DND-41 (cell line): ENCODE measurements at regions not wholly inside any gene's neighbourhood (a gene's known extent, or its start where the extent isn't known, plus 50 kb on each side); places are given as distances from the start of the nearest gene placed in this dataset.

Experiments
- ATAC-seq: fragments of 200-7000 bp; cut with Tn5 transposase; 3 replicates; pipeline ENCODE4 v1.9.1; 2021; ENCODE audit warnings: low read depth; ENCODE audit not compliant: insufficient read depth
- DNase-seq: peaks from one replicate; pipeline ENCODE4 v3.0.0-alpha.2; 2020
- H2AFZ ChIP-seq: 2 replicates; pipeline ENCODE4 v1.6.0; 2012; ENCODE audit warnings: low read depth, low read length
- H3K27ac ChIP-seq: 2 replicates; pipeline ENCODE4 v1.5.1; 2012; ENCODE audit warnings: low read length, inconsistent platforms
- H3K27me3 ChIP-seq: fragments of 200-600 bp; sonication (generic); 2 replicates; pipeline ENCODE4 v1.6.0; 2012; ENCODE audit warnings: low read length, mild to moderate bottlenecking, inconsistent platforms; ENCODE audit not compliant: insufficient read depth, poor library complexity
- H3K36me3 ChIP-seq: 2 replicates; pipeline ENCODE4 v1.5.1; 2012; ENCODE audit warnings: low read length, inconsistent platforms; ENCODE audit not compliant: insufficient read depth
- H3K4me1 ChIP-seq: 2 replicates; pipeline ENCODE4 v1.5.1; 2012; ENCODE audit warnings: mild to moderate bottlenecking, low read length; ENCODE audit not compliant: insufficient read depth
- H3K4me2 ChIP-seq: 2 replicates; pipeline ENCODE4 v1.6.0; 2012; ENCODE audit warnings: mild to moderate bottlenecking, moderate library complexity, low read length, inconsistent platforms; ENCODE audit not compliant: insufficient read depth
- H3K4me3 ChIP-seq, 2 experiments: fragments of 200-600 bp in 1 of 2; shearing (Covaris generic) in 1 of 2; 2 replicates each; pipeline ENCODE4 v1.5.1; 2012 to 2016; ENCODE audit warnings: inconsistent platforms in 2 of 2, low read length in 2 of 2, mild to moderate bottlenecking in 2 of 2, low read depth in 1 of 2, moderate library complexity in 1 of 2
- H3K79me2 ChIP-seq: 2 replicates; pipeline ENCODE4 v1.6.0; 2012; ENCODE audit warnings: low read length, inconsistent platforms; ENCODE audit not compliant: insufficient read depth
- H3K9ac ChIP-seq: 2 replicates; pipeline ENCODE4 v1.6.0; 2012; ENCODE audit warnings: low read depth, mild to moderate bottlenecking, inconsistent platforms, low read length, moderate library complexity
- H3K9me3 ChIP-seq: 2 replicates; pipeline ENCODE4 v1.5.1; 2012; ENCODE audit warnings: low read length, moderate library complexity, mild to moderate bottlenecking, inconsistent platforms; ENCODE audit not compliant: insufficient read depth, severe bottlenecking
- H4K20me1 ChIP-seq: 2 replicates; pipeline ENCODE4 v1.6.0; 2012; ENCODE audit warnings: low read length; ENCODE audit not compliant: insufficient read depth
- EZH2 ChIP-seq: IDR thresholded peaks from 3 replicates; pipeline ENCODE4 v1.6.1; 2012; ENCODE audit warnings: borderline replicate concordance, low read depth, mild to moderate bottlenecking, moderate library complexity, low read length, inconsistent platforms; ENCODE audit not compliant: severe bottlenecking
- TF ChIP-seq, protein P1 (sequence below): IDR thresholded peaks from 2 replicates; pipeline ENCODE4 v1.5.1; 2012; ENCODE audit warnings: borderline replicate concordance, low read length, moderate library complexity, mild to moderate bottlenecking; ENCODE audit not compliant: poor library complexity, severe bottlenecking; ENCODE audit errors: extremely low read depth

DNA sequence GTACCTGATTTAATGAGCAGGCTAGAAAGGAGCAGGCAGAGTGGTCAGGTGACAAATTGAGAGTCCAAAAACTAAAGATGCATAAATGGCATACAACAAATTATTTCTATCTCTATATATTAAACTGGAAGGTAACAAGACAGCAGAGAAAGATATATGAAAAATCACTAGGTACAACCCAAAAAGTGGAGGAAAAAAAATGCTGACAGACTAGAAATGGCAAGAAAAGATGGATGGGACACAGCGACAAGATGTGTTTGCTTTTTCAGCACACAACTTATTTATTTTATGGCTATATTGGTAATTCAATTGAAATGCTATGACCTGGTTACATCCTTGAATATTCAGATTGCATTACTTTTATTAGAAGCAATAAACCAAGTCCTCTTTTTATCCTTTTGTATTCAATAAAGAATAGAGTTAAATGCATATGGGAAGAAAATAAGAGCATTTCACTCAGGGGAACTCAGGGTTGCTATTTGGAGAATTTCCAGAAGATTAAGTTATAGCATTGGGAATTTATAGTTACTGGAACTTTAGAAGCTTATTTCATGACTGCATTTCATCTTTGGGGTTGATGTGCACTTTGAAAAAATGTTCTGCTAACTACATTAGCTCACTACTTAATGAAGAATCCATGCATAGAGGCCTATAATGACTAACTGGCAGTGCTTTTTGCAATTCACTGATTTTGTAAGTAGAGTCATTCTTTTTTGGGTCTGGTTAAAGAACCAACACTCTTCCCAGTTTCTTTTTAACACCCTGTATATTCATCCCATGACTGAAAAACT is 566.6 kb upstream of the TUSC1 start:
- DNase-seq (no peak), ATAC-seq (no peak)
- no peak overlapping the region for H3K9ac ChIP-seq
- no peaks in the 10 kb centered on the region for H3K27me3 ChIP-seq
- no peaks in the 10 kb centered on the region for H3K9me3 ChIP-seq
- H2AFZ ChIP-seq: no peak overlapping the region
- no peak overlapping the region for H3K4me2 ChIP-seq
- H3K27ac ChIP-seq: no peak overlapping the region
- no peaks in the 10 kb centered on the region for H3K4me1 ChIP-seq
- H4K20me1 ChIP-seq: no peaks in the 10 kb centered on the region
- H3K4me3 ChIP-seq: no peak overlapping the region
- TF ChIP-seq, protein P1, sequence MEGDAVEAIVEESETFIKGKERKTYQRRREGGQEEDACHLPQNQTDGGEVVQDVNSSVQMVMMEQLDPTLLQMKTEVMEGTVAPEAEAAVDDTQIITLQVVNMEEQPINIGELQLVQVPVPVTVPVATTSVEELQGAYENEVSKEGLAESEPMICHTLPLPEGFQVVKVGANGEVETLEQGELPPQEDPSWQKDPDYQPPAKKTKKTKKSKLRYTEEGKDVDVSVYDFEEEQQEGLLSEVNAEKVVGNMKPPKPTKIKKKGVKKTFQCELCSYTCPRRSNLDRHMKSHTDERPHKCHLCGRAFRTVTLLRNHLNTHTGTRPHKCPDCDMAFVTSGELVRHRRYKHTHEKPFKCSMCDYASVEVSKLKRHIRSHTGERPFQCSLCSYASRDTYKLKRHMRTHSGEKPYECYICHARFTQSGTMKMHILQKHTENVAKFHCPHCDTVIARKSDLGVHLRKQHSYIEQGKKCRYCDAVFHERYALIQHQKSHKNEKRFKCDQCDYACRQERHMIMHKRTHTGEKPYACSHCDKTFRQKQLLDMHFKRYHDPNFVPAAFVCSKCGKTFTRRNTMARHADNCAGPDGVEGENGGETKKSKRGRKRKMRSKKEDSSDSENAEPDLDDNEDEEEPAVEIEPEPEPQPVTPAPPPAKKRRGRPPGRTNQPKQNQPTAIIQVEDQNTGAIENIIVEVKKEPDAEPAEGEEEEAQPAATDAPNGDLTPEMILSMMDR: no peak
- TF ChIP-seq EZH2: no peak
- H3K79me2 ChIP-seq: no peaks in the 10 kb centered on the region
- H3K36me3 ChIP-seq: no peaks in the 10 kb centered on the region

DNA sequence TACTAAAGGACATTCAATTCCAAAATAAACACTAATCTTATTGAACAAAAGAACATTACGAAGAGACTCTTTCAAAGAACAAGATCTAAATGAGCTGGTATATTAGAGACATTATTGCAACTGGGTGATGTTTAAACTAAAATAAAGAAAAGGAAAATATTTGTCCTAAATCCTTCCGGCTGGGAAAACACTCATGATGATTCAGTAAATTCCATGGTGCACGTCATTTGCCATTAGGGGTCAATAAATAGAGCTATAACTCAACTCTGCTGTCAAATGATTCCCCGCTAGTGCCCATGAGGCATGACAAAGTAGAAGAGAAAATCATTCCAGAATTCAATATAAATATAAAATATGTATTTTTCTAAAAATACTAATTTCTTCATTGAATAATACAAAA is 565.5 kb upstream of the TUSC1 start:
- no peak for DNase-seq
- no peak overlapping the region for H3K4me3 ChIP-seq
- no peaks in the 10 kb centered on the region for H3K27me3 ChIP-seq
- no peaks in the 10 kb centered on the region for H3K36me3 ChIP-seq
- no peaks in the 10 kb centered on the region for H3K4me1 ChIP-seq
- no peak overlapping the region for H3K4me2 ChIP-seq
- H2AFZ ChIP-seq: no peak overlapping the region
- ATAC-seq: no peak
- TF ChIP-seq EZH2: no peak
- TF ChIP-seq, protein P1: no peak
- no peak overlapping the region for H3K27ac ChIP-seq
- no peaks in the 10 kb centered on the region for H3K9me3 ChIP-seq
- H3K79me2 ChIP-seq: no peaks in the 10 kb centered on the region
- no peaks in the 10 kb centered on the region for H4K20me1 ChIP-seq
- H3K9ac ChIP-seq: no peak overlapping the region

DNA sequence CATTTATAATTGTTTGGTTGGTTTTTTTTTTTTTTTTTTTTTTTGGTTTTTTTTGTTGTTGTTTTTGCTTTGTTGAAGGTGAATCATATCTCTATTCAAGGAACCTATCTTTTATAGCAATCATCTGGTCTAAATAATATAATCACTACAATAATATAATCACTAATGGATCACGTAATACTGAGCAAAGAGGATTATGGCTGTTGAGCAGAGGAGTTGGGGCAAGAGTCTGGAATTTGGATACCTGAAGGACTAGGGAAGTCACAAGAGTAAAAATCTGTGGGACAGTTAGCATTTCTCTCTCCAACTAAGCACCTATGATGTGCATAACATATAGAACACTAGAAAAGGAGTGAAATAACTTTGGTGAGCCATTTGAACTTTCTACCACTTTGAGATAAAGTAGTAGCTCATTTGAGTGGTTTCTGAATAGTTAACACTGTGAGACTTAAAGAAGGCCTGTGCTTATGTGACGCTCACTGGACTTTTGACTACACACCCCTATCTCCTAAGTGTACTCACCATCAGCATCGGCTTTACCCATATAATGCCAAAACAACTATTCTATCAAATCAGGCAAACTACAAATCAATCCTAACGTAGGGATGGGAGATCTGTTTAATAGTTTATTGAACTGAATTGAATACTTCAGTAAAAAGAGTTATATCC is 564.9 kb upstream of the TUSC1 start:
- no peak overlapping the region for H3K27ac ChIP-seq
- H3K9ac ChIP-seq: no peak overlapping the region
- no peaks in the 10 kb centered on the region for H3K36me3 ChIP-seq
- H4K20me1 ChIP-seq: no peaks in the 10 kb centered on the region
- DNase-seq (no peak), ATAC-seq (no peak)
- no peak overlapping the region for H2AFZ ChIP-seq
- no peaks in the 10 kb centered on the region for H3K4me1 ChIP-seq
- H3K4me2 ChIP-seq: no peak overlapping the region
- H3K4me3 ChIP-seq: no peak overlapping the region
- no peaks in the 10 kb centered on the region for H3K9me3 ChIP-seq
- no peaks in the 10 kb centered on the region for H3K27me3 ChIP-seq
- no peaks in the 10 kb centered on the region for H3K79me2 ChIP-seq
- TF ChIP-seq, protein P1: no peak
- no peak for TF ChIP-seq EZH2
